Neural crest cell (in vitro differentiated cells): ENCODE measurements at regions not wholly inside any gene's neighbourhood (a gene's known extent, or its start where the extent isn't known, plus 50 kb on each side); places are given as distances from the start of the nearest gene placed in this dataset.

Experiments
- DNase-seq: peaks from one replicate; pipeline ENCODE4 v3.0.0; 2021; ENCODE audit warnings: low read depth, mixed read lengths, low spot score
- H3K27ac Mint-ChIP-seq: one replicate; pipeline ENCODE4 v1.8.0; 2021; ENCODE audit warnings: mild to moderate bottlenecking, mixed read lengths; ENCODE audit not compliant: unreplicated experiment
- H3K27me3 Mint-ChIP-seq: 2 replicates; pipeline ENCODE4 v1.8.0; 2021; ENCODE audit warnings: low read depth, mild to moderate bottlenecking, mixed read lengths
- H3K36me3 Mint-ChIP-seq: 2 replicates; pipeline ENCODE4 v1.8.0; 2021; ENCODE audit warnings: low read depth, mild to moderate bottlenecking, mixed read lengths
- H3K4me1 Mint-ChIP-seq: 2 replicates; pipeline ENCODE4 v1.8.0; 2021; ENCODE audit warnings: mixed read lengths
- H3K4me3 Mint-ChIP-seq: one replicate; pipeline ENCODE4 v1.8.0; 2021; ENCODE audit warnings: mild to moderate bottlenecking, mixed read lengths
- H3K9me3 Mint-ChIP-seq: 2 replicates; pipeline ENCODE4 v1.8.0; 2021; ENCODE audit warnings: mixed read lengths
- CTCF ChIP-seq: fragments of 200-600 bp; sonication (generic); conservative IDR thresholded peaks from 2 replicates; pipeline ENCODE4 v1.5.0; 2021; ENCODE audit warnings: antibody characterized with exemption, mild to moderate bottlenecking

DNA sequence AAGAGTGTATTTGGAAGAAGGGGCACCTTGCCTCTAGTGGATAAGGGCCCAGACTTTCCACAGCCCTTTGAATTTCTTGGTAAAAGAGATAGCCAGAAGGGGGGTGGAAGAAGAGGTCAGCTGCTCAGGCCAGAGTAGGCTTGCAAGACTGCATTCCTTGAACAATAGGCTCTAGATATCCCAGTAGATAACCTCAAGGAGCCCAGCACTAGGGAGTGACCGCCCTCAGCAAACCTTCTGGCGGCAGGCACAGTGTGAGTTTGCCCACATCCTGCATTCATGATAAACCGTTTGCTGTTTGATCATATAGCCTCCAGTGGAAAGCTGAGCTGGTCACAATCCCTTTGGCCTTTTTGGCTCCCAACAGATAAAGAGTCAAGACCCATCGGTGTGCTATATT lies 70.5 kb downstream of the NPY start:
- no peak for DNase-seq
- no peak overlapping the region for H3K27ac Mint-ChIP-seq
- H3K27me3 Mint-ChIP-seq: no peaks in the 10 kb centered on the region
- no peaks in the 10 kb centered on the region for H3K36me3 Mint-ChIP-seq
- H3K9me3 Mint-ChIP-seq: peaks cover 5% of the 10 kb centered on the region
- no peak for TF ChIP-seq CTCF
- peaks cover 2% of the 10 kb centered on the region for H3K4me1 Mint-ChIP-seq
- H3K4me3 Mint-ChIP-seq: no peak overlapping the region

DNA sequence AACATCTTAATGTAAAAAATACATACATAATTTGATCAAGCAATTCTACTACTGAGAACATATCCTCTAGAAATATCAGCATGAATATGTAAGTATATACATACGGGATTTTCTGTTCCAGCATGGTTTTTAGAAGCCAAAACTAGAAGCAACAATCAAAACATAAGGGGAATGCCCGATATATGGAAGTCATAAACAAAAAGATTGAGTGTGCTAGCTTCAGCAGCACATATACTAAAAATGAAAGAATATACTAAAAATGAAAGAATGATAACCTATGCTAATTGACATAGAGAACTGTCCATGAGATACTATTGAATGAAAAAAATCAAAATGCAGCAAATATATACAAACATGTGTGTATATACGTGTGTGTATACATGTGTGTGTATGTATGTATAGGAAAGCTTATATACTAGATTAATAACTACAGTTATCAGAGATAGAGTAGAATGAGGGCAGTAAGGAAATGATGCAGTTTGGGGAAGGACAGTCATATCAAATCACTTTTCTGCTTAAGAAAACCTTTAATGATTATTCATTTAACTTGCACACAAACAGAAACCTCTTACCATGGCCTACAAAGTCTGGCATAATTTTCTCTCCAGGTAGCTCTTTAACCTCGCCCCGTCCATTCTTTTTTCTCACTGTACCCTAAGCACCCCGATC lies 72.9 kb downstream of the NPY start:
- Mint-ChIP-seq H3K4me3 (no peak overlapping the region), H3K27me3 (no peaks in the 10 kb centered on the region), H3K27ac (no peak overlapping the region), H3K9me3 (peaks cover 5% of the 10 kb centered on the region), H3K36me3 (no peaks in the 10 kb centered on the region), H3K4me1 (no peaks in the 10 kb centered on the region)
- DNase-seq: no peak
- TF ChIP-seq CTCF: no peak

DNA sequence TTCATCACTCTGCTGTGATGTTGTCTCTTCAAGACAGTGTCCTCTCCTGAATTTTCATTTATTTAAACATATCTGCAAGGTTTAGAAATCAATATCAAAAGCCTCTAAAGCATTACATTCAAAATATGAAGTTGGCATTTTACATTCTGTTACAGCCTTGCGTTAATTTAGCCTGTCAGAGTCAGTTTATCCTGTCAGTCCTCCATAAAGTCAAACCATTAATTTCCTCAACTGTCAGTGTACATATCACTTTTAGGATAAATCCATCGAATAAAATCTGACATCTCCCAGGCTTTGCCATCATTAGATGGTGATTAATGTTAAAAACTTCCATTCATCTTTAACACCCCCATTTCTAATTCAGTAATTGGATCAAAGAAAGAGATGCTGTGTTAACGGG lies 77.0 kb downstream of the NPY start:
- no peaks in the 10 kb centered on the region for H3K36me3 Mint-ChIP-seq
- no peak overlapping the region for H3K4me3 Mint-ChIP-seq
- H3K9me3 Mint-ChIP-seq: no peaks in the 10 kb centered on the region
- no peak for TF ChIP-seq CTCF
- no peaks in the 10 kb centered on the region for H3K27me3 Mint-ChIP-seq
- no peak overlapping the region for H3K27ac Mint-ChIP-seq
- no peak for DNase-seq
- no peaks in the 10 kb centered on the region for H3K4me1 Mint-ChIP-seq

GRCh38 chr7:24365606-24366005 lies 81.6 kb downstream of the NPY start:
- H3K4me1 Mint-ChIP-seq: no peaks in the 10 kb centered on the region
- TF ChIP-seq CTCF: no peak
- no peaks in the 10 kb centered on the region for H3K9me3 Mint-ChIP-seq
- H3K4me3 Mint-ChIP-seq: no peak overlapping the region
- no peaks in the 10 kb centered on the region for H3K27me3 Mint-ChIP-seq
- no peaks in the 10 kb centered on the region for H3K36me3 Mint-ChIP-seq
- DNase-seq: no peak
- H3K27ac Mint-ChIP-seq: no peak overlapping the region

DNA sequence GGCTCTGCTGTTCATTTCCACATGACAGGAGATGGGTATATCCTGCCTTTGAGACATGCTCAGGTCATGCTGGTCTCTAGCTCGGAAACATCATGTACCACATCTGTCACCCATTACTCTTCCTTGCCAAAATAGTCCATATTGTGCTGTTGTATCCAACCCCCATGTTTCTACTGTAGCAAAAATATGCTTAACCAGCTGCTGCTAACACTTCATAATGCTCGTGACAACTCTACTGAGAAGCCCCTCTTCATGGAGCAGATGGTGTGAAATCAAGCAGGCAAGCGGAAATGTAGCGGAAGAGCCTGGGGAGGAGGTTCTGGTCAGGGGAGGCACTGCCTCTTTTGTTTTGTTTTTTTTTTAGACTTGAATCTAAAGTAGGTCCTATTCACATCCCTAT lies 82.9 kb downstream of the NPY start:
- no peaks in the 10 kb centered on the region for H3K9me3 Mint-ChIP-seq
- H3K36me3 Mint-ChIP-seq: no peaks in the 10 kb centered on the region
- H3K27me3 Mint-ChIP-seq: no peaks in the 10 kb centered on the region
- TF ChIP-seq CTCF: no peak
- DNase-seq: no peak
- H3K27ac Mint-ChIP-seq: no peak overlapping the region
- no peaks in the 10 kb centered on the region for H3K4me1 Mint-ChIP-seq
- no peak overlapping the region for H3K4me3 Mint-ChIP-seq

DNA sequence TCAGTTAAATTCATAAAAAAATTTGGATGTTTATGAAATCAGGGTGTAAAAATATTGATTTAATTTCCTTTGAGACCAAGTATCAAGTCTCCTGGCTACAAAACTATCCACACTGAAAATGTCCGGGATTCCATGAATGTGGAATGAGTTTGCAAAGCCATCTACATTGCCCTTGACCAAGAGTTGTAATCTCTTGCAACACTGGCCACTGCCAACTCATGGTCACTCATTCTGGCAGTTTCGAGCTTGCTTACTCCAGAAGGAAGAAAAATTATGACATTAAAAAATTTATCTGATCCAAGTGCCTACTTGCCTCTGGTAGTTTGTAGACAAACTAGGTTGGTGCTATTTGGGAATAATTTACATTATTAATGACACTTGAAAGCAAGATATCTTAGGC lies 84.2 kb downstream of the NPY start:
- no peak for DNase-seq
- H3K4me1 Mint-ChIP-seq: no peaks in the 10 kb centered on the region
- no peaks in the 10 kb centered on the region for H3K36me3 Mint-ChIP-seq
- no peak for TF ChIP-seq CTCF
- no peaks in the 10 kb centered on the region for H3K9me3 Mint-ChIP-seq
- no peak overlapping the region for H3K27ac Mint-ChIP-seq
- H3K4me3 Mint-ChIP-seq: no peak overlapping the region
- H3K27me3 Mint-ChIP-seq: no peaks in the 10 kb centered on the region
